Neural progenitor cell (in vitro differentiated cells): ENCODE measurements at regions not wholly inside any gene's neighbourhood (a gene's known extent, or its start where the extent isn't known, plus 50 kb on each side); places are given as distances from the start of the nearest gene placed in this dataset.

Experiments used
- DNase-seq: peaks from one replicate; pipeline ENCODE4 v3.0.0-alpha.2; 2016; ENCODE audit warnings: low spot score
- H2AFZ ChIP-seq: fragments of 200-600 bp; sonication (generic); replicated peaks from 2 replicates; pipeline ENCODE4 v1.6.1; 2016; ENCODE audit warnings: antibody characterized with exemption
- H3F3A ChIP-seq: fragments of 200-600 bp; sonication (generic); 2 replicates; pipeline ENCODE4 v1.6.1; 2016; ENCODE audit warnings: antibody characterized with exemption, low read depth
- H3K27ac ChIP-seq: fragments of 200-600 bp; sonication (generic); 2 replicates; pipeline ENCODE4 v1.5.1; 2016; ENCODE audit warnings: mild to moderate bottlenecking
- H3K27me3 ChIP-seq: fragments of 200-600 bp; sonication (generic); 2 replicates; pipeline ENCODE4 v1.6.1; 2016; ENCODE audit warnings: mild to moderate bottlenecking, moderate library complexity
- H3K36me3 ChIP-seq: fragments of 200-600 bp; sonication (generic); 2 replicates; pipeline ENCODE4 v1.5.1; 2016
- H3K4me1 ChIP-seq: fragments of 200-600 bp; sonication (generic); 2 replicates; pipeline ENCODE4 v1.6.1; 2016; ENCODE audit warnings: mixed run types
- H3K4me2 ChIP-seq: fragments of 200-600 bp; sonication (generic); 2 replicates; pipeline ENCODE4 v1.6.1; 2016
- H3K4me3 ChIP-seq: fragments of 200-600 bp; sonication (generic); 2 replicates; pipeline ENCODE4 v1.5.1; 2016
- H3K79me2 ChIP-seq: fragments of 200-600 bp; sonication (generic); 2 replicates; pipeline ENCODE4 v1.6.1; 2016; ENCODE audit warnings: low read depth
- H3K9ac ChIP-seq: fragments of 200-600 bp; sonication (generic); 2 replicates; pipeline ENCODE4 v1.6.1; 2016
- H3K9me3 ChIP-seq: fragments of 200-600 bp; sonication (generic); 2 replicates; pipeline ENCODE4 v1.5.1; 2016; ENCODE audit warnings: low read depth
- H4K20me1 ChIP-seq: fragments of 200-600 bp; sonication (generic); 2 replicates; pipeline ENCODE4 v1.6.1; 2016; ENCODE audit warnings: low read depth
- H3K27ac Mint-ChIP-seq: 3 replicates; pipeline ENCODE4 v1.8.0; 2021; ENCODE audit warnings: mixed read lengths
- H3K27me3 Mint-ChIP-seq: 2 replicates; pipeline ENCODE4 v1.8.0; 2022; ENCODE audit warnings: low read depth, mild to moderate bottlenecking, inconsistent platforms, moderate library complexity, mixed read lengths; ENCODE audit not compliant: insufficient read depth
- H3K36me3 Mint-ChIP-seq: 3 replicates; pipeline ENCODE4 v1.8.0; 2021; ENCODE audit warnings: mixed read lengths
- H3K4me1 Mint-ChIP-seq: 3 replicates; pipeline ENCODE4 v1.8.0; 2021; ENCODE audit warnings: mixed read lengths
- H3K4me3 Mint-ChIP-seq: 3 replicates; pipeline ENCODE4 v1.8.0; 2021; ENCODE audit warnings: mild to moderate bottlenecking, moderate library complexity, mixed read lengths
- H3K9me3 Mint-ChIP-seq: 3 replicates; pipeline ENCODE4 v1.8.0; 2020; ENCODE audit warnings: mixed read lengths
- EZH2 ChIP-seq: fragments of 200-600 bp; sonication (generic); IDR thresholded peaks from 2 replicates; pipeline ENCODE4 v1.6.1; 2017; ENCODE audit warnings: antibody characterized with exemption, mild to moderate bottlenecking, moderate library complexity
- EZH2phosphoT487 ChIP-seq: fragments of 200-600 bp; sonication (generic); IDR thresholded peaks from 2 replicates; pipeline ENCODE4 v1.6.1; 2017; ENCODE audit warnings: antibody characterized with exemption
- TF ChIP-seq, protein P1 (sequence below): fragments of 200-600 bp; sonication (generic); IDR thresholded peaks from 2 replicates; pipeline ENCODE4 v1.5.1; 2017; ENCODE audit warnings: antibody characterized with exemption, mild to moderate bottlenecking

DNA sequence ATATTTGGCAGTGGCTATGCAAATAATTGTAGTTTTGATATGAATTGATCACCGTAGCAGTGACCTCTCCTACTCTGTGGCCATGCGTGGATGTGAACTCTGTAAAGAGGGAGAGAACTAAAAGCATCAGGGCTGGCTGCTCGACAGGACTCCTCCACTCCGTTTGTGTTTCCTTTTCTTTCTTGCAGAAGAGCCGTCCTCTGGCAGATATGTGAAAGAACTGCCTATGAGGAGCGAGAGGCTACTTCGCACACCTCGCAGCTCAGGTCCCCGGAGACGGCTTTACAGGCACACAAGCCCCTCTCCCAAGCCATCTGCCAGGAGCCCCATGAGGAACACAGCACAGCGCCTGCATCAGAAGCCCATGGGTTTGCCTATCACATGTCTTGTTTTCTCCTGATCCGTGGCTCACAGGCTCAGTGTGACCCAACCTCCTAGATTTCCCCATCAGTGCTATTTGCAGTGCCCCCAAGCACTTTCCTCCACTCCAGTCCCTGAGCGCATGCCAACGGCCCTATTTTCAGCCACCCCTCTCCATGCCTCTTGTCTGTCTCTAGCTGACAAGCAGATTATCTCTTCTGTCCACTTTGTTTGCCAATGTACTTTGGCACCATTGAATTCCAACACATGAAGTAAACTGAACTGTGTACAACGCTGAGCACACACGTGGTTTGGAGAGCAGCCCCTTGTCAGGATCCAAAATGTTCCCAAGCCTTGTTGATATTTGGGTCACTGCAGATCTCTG is 164.3 kb upstream of the AKR1E2 start:
- TF ChIP-seq, protein P1, sequence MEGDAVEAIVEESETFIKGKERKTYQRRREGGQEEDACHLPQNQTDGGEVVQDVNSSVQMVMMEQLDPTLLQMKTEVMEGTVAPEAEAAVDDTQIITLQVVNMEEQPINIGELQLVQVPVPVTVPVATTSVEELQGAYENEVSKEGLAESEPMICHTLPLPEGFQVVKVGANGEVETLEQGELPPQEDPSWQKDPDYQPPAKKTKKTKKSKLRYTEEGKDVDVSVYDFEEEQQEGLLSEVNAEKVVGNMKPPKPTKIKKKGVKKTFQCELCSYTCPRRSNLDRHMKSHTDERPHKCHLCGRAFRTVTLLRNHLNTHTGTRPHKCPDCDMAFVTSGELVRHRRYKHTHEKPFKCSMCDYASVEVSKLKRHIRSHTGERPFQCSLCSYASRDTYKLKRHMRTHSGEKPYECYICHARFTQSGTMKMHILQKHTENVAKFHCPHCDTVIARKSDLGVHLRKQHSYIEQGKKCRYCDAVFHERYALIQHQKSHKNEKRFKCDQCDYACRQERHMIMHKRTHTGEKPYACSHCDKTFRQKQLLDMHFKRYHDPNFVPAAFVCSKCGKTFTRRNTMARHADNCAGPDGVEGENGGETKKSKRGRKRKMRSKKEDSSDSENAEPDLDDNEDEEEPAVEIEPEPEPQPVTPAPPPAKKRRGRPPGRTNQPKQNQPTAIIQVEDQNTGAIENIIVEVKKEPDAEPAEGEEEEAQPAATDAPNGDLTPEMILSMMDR: no peak
- TF ChIP-seq EZH2phosphoT487 (no peak), EZH2 (no peak)
- Histone ChIP-seq H3K9ac (no peak overlapping the region), H3K4me2 (no peak overlapping the region), H3K27ac (no peak overlapping the region), H2AFZ (no peak overlapping the region), H3K9me3 (no peaks in the 10 kb centered on the region), H3K4me1 (no peaks in the 10 kb centered on the region), H3F3A (no peaks in the 10 kb centered on the region), H3K79me2 (no peaks in the 10 kb centered on the region), H4K20me1 (no peaks in the 10 kb centered on the region), H3K27me3 (no peaks in the 10 kb centered on the region), H3K4me3 (no peak overlapping the region), H3K36me3 (no peaks in the 10 kb centered on the region)
- no peak for DNase-seq
- H3K27me3 Mint-ChIP-seq: peaks cover 5% of the 10 kb centered on the region
- H3K4me1 Mint-ChIP-seq: peaks cover 18% of the 10 kb centered on the region
- H3K4me3 Mint-ChIP-seq: no peak overlapping the region
- H3K9me3 Mint-ChIP-seq: no peaks in the 10 kb centered on the region
- H3K36me3 Mint-ChIP-seq: no peaks in the 10 kb centered on the region
- H3K27ac Mint-ChIP-seq: no peak overlapping the region

DNA sequence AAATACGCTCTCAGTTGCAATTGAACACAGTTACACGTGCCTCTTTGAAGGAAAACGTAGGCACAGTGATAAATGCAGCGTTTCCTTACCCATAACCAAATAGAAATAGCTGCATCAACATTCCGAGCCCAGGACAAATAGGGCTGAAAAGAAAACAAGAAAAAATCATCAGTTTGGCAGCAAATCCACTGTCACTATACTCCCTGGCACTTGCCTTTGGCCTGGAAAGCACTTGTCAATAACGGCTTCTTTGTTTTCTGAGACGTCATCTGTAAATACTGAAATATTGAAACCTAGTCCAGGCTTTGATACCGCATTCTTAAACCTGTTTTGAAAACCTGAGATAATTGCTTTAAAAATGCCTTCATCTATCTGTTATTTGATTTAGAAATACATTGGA is 167.2 kb upstream of the AKR1E2 start:
- Mint-ChIP-seq H3K27me3 (peaks cover 3% of the 10 kb centered on the region), H3K9me3 (no peaks in the 10 kb centered on the region), H3K4me1 (peaks cover 16% of the 10 kb centered on the region), H3K27ac (no peak overlapping the region), H3K4me3 (no peak overlapping the region), H3K36me3 (no peaks in the 10 kb centered on the region)
- H3K4me1 ChIP-seq: peaks cover 16% of the 10 kb centered on the region
- DNase-seq: no peak
- TF ChIP-seq, protein P1: no peak
- no peak for TF ChIP-seq EZH2
- TF ChIP-seq EZH2phosphoT487: no peak
- no peak overlapping the region for H3K4me2 ChIP-seq
- H3K4me3 ChIP-seq: no peak overlapping the region
- no peak overlapping the region for H3K9ac ChIP-seq
- H3K27me3 ChIP-seq: no peaks in the 10 kb centered on the region
- H2AFZ ChIP-seq: no peak overlapping the region
- H3K36me3 ChIP-seq: no peaks in the 10 kb centered on the region
- H3K27ac ChIP-seq: no peak overlapping the region
- no peaks in the 10 kb centered on the region for H4K20me1 ChIP-seq
- H3K9me3 ChIP-seq: no peaks in the 10 kb centered on the region
- H3F3A ChIP-seq: no peaks in the 10 kb centered on the region
- H3K79me2 ChIP-seq: no peaks in the 10 kb centered on the region

DNA sequence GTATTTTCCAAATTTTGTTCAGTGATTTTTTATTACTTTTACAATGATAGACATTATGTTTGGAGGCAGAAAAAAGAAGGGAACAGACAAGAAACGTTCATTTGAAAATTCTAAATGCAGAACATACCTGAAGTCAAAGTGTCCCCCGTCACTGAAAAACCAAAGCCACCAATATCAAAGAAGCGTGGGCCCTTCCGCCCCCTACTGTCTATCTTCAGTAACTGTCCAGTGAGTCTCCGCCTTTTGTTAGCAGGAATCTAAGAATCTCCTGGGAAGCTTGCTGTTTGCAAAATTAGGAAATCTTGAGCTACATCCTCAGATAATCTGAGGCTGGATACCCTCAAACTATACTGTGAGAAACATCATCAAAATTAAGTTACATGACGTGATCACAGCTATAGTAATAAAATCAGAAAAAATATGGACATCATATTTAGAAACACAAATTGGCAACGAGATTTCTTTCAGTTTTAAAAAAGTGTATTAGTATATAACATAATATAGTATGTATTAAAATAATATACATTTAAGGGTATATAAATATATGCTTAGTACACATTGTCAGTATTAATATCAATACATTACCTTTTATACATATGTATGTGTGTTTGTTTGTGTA is 169.3 kb upstream of the AKR1E2 start:
- H3K36me3 Mint-ChIP-seq: no peaks in the 10 kb centered on the region

More for the DNA sequence above, 169.3 kb upstream of the AKR1E2 start:
- peak; percentile 81 for DNase-seq
- TF ChIP-seq EZH2: no peak
- TF ChIP-seq, protein P1: peak; percentile 96
- H3K4me1 Mint-ChIP-seq: peaks cover 11% of the 10 kb centered on the region
- H3K4me3 Mint-ChIP-seq: no peak overlapping the region
- Histone ChIP-seq H3K9ac (no peak overlapping the region), H3F3A (no peaks in the 10 kb centered on the region), H2AFZ (no peak overlapping the region), H3K4me1 (peaks cover 30% of the 10 kb centered on the region), H3K9me3 (no peaks in the 10 kb centered on the region), H3K4me2 (no peak overlapping the region), H3K4me3 (no peak overlapping the region), H4K20me1 (no peaks in the 10 kb centered on the region), H3K36me3 (no peaks in the 10 kb centered on the region), H3K27me3 (no peaks in the 10 kb centered on the region), H3K79me2 (no peaks in the 10 kb centered on the region), H3K27ac (no peak overlapping the region)
- H3K27ac Mint-ChIP-seq: no peak overlapping the region
- H3K9me3 Mint-ChIP-seq: no peaks in the 10 kb centered on the region
- no peaks in the 10 kb centered on the region for H3K27me3 Mint-ChIP-seq
